ENCODE measurements at regions not wholly inside any gene's neighbourhood (a gene's known extent, or its start where the extent isn't known, plus 50 kb on each side); places are given as distances from the start of the nearest gene placed in this dataset.

DNA sequence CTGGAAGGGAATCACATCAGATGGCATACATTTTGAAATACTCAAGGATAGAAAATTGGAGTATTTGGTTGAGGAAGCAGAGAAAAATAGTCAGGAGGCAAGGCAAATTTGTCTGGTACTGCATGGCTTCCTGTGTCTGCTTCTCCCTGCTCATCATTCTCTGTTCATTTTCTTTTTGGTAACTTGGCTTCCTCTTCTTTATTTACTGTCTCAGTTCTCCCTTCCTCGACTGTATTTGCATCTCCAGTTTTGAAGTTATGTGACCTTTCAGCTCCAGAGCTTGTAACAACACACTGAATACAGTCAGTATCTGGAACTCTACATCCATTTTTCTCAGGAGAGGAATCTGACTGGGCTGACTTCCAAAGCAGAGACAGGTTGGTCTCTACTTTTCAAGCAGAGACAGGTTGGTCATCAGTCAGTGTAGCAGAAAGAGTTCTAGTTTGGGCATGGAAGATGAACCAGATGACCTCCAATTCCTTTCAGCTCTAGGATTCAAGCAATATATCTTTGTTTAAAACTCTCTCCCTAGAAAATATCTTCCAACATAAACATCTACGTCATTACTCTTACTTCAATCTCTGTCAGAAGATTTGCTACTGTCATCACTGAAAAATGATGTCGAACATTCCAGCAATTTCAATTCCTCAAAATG is 571.2 kb downstream of the ADGRL2 start:
- no peak for TF ChIP-seq EZH2 (IDR thresholded peaks at IDR 0.05; ENCODE audit: borderline replicate concordance, low read depth, low read length, poor library complexity, severe bottlenecking)
- TF ChIP-seq CTCF (conservative IDR thresholded peaks at IDR 0.05; ENCODE audit: low read depth, low read length): no peak

Data from A673 (cell line).